HG03520 (cell line): ENCODE measurements at regions not wholly inside any gene's neighbourhood (a gene's known extent, or its start where the extent isn't known, plus 50 kb on each side); places are given as distances from the start of the nearest gene placed in this dataset.
"Not testable (repeated sequence)": the region's sequence is repeated elsewhere in the genome, so short reads cannot be mapped to it uniquely, and the experiment has no call there.

Experiments
- ATAC-seq: cut with Tn5 transposase; IDR thresholded peaks from one replicate; pipeline ENCODE4 v1.9.1; 2021; ENCODE audit warnings: mild to moderate bottlenecking, moderate library complexity; ENCODE audit not compliant: unreplicated experiment

GRCh38 chr4:65998807-65999517 is 328.7 kb upstream of the EPHA5 start:
- ATAC-seq, result not testable (repeated sequence)

DNA sequence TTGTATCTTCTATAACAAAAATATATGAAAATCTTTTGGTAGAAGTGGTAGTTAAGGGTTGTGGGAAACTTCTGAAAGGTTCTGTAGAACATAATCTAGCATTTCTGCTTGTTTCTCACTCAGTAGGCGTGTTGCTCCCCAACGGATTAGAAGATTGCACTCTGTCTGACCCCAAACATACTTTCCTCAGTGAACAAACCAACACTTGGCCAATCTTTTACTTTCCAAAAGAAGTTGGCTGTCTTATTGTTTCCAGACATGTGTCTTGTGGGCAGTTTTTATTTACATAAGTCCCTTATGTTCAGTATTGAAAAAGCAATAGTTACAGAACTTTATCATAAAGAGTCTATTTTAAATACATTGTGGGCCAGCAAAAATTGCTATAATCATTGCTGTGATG is 312.8 kb upstream of the EPHA5 start:
- no peak for ATAC-seq

- no peak for ATAC-seq
These were observed 306.0 kb upstream of the EPHA5 start for GRCh38 chr4:65976287-65976686.

DNA sequence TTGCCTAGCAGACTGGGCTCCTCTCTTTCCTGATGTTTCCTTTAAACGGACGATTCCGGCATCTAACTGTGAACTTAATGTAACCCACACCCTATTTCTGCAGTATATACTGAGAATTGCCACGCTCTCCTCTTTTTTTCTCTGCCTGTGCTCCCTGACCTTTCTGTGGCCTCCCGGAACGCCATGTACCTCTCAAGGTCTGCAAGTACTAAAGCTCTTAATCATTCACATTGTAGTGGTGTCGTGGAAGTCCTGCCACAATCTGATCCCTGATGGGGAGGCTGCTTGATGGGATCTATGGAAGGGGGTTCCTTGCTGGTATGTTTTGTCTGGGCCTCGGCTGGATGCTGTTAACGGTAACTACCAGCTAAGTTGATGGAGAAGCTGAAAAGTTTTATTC is 302.9 kb upstream of the EPHA5 start:
- no peak for ATAC-seq

DNA sequence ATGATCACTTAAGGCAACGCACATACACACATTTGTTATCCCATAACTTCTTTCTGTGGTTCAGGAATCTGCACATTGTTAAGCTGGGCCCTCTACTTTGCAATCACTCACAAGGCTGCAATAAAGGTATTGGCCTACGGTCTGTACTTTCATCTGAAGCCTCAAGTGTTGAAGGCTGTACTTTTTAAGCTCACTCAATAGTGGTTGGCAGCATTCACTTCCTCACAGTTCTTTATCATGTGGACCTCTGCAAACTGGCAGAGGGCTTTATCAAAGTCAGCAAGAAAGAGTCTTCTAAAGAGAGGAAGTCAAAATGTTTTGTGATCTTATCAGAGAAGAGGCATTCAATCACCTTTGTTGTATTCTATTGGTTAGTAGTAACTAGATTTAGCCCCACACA is 301.4 kb upstream of the EPHA5 start:
- no peak for ATAC-seq

- ATAC-seq, result no peak
These were observed 298.7 kb upstream of the EPHA5 start for GRCh38 chr4:65968831-65969558.

GRCh38 chr4:65960751-65961150 is 290.5 kb upstream of the EPHA5 start:
- ATAC-seq, result no peak

- no peak for ATAC-seq
These were observed 284.1 kb upstream of the EPHA5 start for GRCh38 chr4:65954416-65954815.

DNA sequence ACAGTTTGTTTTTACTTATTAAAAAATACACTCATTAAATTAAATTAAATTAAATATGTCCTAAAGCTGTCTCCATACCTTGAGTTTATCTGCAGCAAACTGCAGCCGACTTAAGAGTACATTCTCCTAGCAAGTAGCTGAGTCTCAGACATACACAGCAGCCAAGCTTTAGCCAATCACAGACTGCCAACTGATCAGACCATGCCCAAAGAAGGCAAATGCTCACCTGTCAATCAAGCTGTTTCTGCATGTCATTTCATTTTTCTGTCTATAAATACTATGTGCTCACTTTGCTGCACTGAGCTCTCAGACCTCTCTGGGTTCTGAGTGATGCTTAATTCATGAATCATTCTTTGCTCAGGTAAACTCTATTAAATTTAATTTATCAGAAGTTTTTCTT is 280.9 kb upstream of the EPHA5 start:
- ATAC-seq, result no peak

- no peak for ATAC-seq
These were observed 272.8 kb upstream of the EPHA5 start for GRCh38 chr4:65943076-65943475.

- no peak for ATAC-seq
These were observed 254.6 kb upstream of the EPHA5 start for GRCh38 chr4:65924843-65925242.

DNA sequence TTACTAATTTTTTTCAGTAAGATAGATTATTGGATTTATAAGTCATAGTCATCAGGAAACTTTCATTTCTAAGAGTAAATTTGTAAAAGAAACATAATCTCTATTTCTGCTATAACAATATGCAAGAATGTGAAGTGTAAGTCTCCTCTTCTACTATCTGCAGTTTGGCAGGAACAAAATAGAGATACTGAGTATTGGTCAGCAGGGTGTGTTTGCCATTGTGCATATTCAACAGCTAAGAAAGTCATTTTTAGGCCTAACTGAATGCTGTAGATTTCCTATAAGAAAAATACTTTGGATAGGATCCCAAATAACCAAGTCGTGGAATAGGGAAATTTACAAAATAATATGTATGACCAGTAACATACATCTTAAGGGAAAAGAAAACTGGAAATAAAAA is 253.3 kb upstream of the EPHA5 start:
- no peak for ATAC-seq

- ATAC-seq, result no peak
These were observed 250.9 kb upstream of the EPHA5 start for GRCh38 chr4:65921180-65921579.

- ATAC-seq, result no peak
These were observed 248.6 kb upstream of the EPHA5 start for GRCh38 chr4:65918872-65919271.

DNA sequence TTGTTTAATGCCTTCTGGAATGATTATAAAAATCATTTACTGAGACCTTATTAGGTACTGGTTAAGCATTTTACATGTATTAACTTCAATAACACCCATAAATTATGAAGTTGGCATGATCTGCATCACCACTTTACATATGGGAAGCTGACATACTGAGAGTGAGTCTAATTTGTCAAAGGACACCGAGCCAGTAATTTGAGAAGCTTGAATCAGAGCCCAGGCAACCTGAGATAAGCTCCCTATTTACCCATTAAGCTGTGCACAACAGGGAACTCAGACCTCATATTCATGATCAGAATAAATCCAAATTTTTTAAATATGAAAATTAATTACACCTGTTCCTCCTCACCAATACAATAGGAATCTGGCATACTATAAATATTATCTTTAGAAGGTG is 247.9 kb upstream of the EPHA5 start:
- no peak for ATAC-seq

DNA sequence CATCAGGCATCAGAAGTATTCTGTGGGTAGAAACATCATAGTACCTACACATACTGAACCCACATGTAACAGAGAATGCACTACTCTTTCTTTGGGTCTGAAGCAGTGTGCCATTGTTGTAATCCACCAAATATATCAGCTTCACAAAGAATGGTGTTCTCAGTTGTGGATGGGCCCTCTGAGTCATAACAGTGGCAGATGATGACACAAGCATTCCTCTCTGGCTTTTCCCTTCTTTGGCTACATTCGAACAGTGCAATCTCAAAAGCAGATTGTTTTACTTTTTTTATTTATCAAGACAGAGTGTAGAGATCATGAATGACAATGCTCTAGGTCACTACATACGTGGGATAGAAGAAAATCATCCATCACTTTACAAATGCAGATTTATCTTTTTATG is 247.2 kb upstream of the EPHA5 start:
- ATAC-seq, result no peak

GRCh38 chr4:65911720-65912119 is 241.4 kb upstream of the EPHA5 start:
- no peak for ATAC-seq

GRCh38 chr4:65893957-65894755 is 223.9 kb upstream of the EPHA5 start:
- no peak for ATAC-seq

DNA sequence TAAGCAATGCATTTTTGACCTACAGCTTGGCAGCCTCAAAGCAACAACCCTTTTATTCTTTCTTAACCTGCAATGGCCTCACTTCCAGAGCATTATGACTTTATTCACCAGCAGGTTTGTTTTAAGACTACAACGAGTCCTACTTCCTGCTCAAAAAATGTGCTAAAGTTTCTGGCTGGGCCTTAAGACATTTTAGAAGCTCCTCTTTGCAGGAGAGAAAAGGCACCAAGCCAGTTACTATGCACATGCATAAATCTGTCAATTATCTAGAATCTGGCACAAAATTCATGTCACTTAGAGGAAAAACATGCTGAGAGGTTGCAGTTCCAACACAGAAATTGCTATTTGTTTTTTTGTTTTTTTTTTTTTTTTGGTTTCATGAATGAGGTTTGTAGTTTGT is 223.0 kb upstream of the EPHA5 start:
- no peak for ATAC-seq

GRCh38 chr4:65880594-65880993 is 210.3 kb upstream of the EPHA5 start:
- ATAC-seq, result no peak

DNA sequence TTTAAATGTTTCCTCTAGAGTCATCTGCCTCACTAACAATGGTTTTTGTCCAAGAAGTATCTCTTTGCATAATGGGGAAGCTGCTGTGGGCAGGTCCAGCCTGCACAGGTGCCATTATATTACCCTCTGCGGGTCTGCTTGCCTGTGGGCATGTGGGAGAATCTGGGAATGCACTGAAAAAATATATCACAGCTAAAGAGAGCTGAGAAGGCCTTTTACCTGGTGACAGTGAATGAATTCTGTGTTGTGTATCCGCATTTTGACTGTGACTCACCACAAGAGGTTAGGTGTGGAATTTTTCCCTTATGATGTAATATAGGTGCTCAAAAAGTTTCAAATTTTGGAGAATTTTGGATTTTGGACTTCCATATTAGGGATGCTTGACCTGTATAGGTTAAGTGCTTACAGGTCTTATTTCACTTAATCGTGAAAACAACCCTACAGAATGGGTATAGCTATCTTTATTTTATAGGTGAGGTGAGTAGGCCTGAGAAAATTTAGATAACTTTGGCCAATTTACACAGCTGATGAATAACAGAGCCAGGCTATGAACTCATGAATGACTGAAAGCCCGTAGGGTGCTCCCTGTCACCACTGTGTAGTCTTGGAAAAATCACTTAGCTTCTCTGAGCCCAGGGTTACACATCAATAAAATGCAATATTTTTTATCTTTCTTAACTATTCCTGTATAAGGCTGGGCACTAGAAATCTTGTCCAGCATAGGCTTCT is 198.0 kb upstream of the EPHA5 start:
- ATAC-seq, result no peak
